CD4-positive, alpha-beta T cell treated with Interleukin-2 at 100 ng/mL for 4 hours (primary cell): ENCODE measurements at regions not wholly inside any gene's neighbourhood (a gene's known extent, or its start where the extent isn't known, plus 50 kb on each side); places are given as distances from the start of the nearest gene placed in this dataset.
"Not testable (repeated sequence)": the region's sequence is repeated elsewhere in the genome, so short reads cannot be mapped to it uniquely, and the experiment has no call there.

Experiments
- DNase-seq: peaks from one replicate; pipeline ENCODE4 v3.0.0-alpha.2; 2020; ENCODE audit warnings: low spot score

- no peak for DNase-seq
These were observed 129.3 kb upstream of the LPCAT1 start for GRCh38 chr5:1652873-1653697.

- no peak for DNase-seq
These were observed 128.5 kb upstream of the LPCAT1 start for GRCh38 chr5:1651971-1652872.

- no peak for DNase-seq
These were observed 127.5 kb upstream of the LPCAT1 start for GRCh38 chr5:1651250-1651649.

GRCh38 chr5:1649554-1649953, 125.8 kb upstream of the LPCAT1 start:
- no peak for DNase-seq

- no peak for DNase-seq
These were observed 125.0 kb upstream of the LPCAT1 start for GRCh38 chr5:1648806-1649205.

- no peak for DNase-seq
These were observed 123.8 kb upstream of the LPCAT1 start for GRCh38 chr5:1647580-1647979.

GRCh38 chr5:1644810-1645571, 121.2 kb upstream of the LPCAT1 start:
- DNase-seq = peak; percentile 78

GRCh38 chr5:1644393-1644809, 120.6 kb upstream of the LPCAT1 start:
- DNase-seq = not testable (repeated sequence)

GRCh38 chr5:1643651-1644392, 120.1 kb upstream of the LPCAT1 start:
- DNase-seq = no peak

- DNase-seq = no peak
These were observed 118.9 kb upstream of the LPCAT1 start for GRCh38 chr5:1642621-1643061.

- no peak for DNase-seq
These were observed 118.5 kb upstream of the LPCAT1 start for GRCh38 chr5:1642221-1642620.

GRCh38 chr5:1641560-1642166, 117.9 kb upstream of the LPCAT1 start:
- DNase-seq = peak; percentile 83

GRCh38 chr5:1641041-1641440, 117.3 kb upstream of the LPCAT1 start:
- DNase-seq = no peak

GRCh38 chr5:1640421-1640881, 116.7 kb upstream of the LPCAT1 start:
- no peak for DNase-seq

GRCh38 chr5:1639757-1640156, 116.0 kb upstream of the LPCAT1 start:
- no peak for DNase-seq

- DNase-seq = no peak
These were observed 115.1 kb upstream of the LPCAT1 start for GRCh38 chr5:1638658-1639400.

GRCh38 chr5:1637639-1638481, 114.1 kb upstream of the LPCAT1 start:
- DNase-seq = no peak

- DNase-seq = no peak
These were observed 113.3 kb upstream of the LPCAT1 start for GRCh38 chr5:1636981-1637638.
